Left ventricle myocardium inferior (tissue), 1 donor: ENCODE measurements at regions not wholly inside any gene's neighbourhood (a gene's known extent, or its start where the extent isn't known, plus 50 kb on each side); places are given as distances from the start of the nearest gene placed in this dataset.

Experiments
- DNase-seq: peaks from one replicate; pipeline ENCODE4 v3.0.0-alpha.2; 2020
- H3K27ac ChIP-seq: fragments of 200-600 bp; replicated peaks from 2 replicates; pipeline ENCODE4 v1.8.0; 2021
- H3K27me3 ChIP-seq: fragments of 200-600 bp; 2 replicates; pipeline ENCODE4 v1.8.0; 2021; ENCODE audit warnings: low read depth
- H3K36me3 ChIP-seq: fragments of 200-600 bp; 2 replicates; pipeline ENCODE4 v1.8.0; 2021
- H3K4me1 ChIP-seq: fragments of 200-600 bp; 2 replicates; pipeline ENCODE4 v1.8.0; 2021
- H3K4me3 ChIP-seq: fragments of 200-600 bp; 2 replicates; pipeline ENCODE4 v1.8.0; 2021; ENCODE audit warnings: mild to moderate bottlenecking, moderate library complexity
- H3K9me3 ChIP-seq: fragments of 200-600 bp; replicated peaks from 2 replicates; pipeline ENCODE4 v1.8.0; 2021
- intact Hi-C: fragments of 100-400 bp; cut with micrococcal nuclease; formaldehyde crosslinking; loops from one replicate; pipeline ENCODE4 v1.11.0; 2022
- TF ChIP-seq, protein P1 (sequence below): fragments of 200-600 bp; IDR thresholded peaks from 2 replicates; pipeline ENCODE4 v1.8.0; 2021; ENCODE audit warnings: antibody characterized with exemption, mild to moderate bottlenecking, borderline replicate concordance
- donor health status: DM: no; HTN: yes; CAD: no; lungs with severe emphysema.

DNA sequence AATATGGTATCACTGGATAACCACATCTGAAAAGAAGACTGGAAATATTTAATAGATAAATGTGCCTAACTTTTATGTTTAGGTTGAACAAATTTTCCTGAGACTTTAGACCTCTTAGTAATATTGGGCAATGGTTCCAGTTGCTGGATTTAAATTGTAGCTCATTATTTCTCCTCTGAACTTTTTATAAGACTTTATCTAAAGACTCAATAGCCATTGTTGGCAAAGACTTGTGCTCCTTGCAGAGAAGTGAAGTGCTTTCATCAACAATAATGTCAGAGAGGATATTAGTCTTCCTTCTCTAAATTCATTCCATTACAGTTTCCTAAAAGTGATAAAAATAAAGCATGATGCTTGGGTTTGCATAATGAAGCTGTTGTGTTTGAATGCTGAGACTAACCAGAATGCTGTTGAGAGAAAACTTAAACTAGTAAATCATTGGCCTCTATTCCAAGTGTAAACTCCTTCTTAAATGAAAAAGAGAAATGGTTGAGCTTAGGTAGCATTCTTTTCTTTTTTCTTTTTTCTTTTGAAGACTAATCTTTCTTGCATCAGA is 200.2 kb downstream of the TMTC3 start:
- no peaks in the 10 kb centered on the region for H3K27me3 ChIP-seq

GRCh38 chr12:88351146-88351545 is 209.0 kb downstream of the TMTC3 start:
- TF ChIP-seq, protein P1, sequence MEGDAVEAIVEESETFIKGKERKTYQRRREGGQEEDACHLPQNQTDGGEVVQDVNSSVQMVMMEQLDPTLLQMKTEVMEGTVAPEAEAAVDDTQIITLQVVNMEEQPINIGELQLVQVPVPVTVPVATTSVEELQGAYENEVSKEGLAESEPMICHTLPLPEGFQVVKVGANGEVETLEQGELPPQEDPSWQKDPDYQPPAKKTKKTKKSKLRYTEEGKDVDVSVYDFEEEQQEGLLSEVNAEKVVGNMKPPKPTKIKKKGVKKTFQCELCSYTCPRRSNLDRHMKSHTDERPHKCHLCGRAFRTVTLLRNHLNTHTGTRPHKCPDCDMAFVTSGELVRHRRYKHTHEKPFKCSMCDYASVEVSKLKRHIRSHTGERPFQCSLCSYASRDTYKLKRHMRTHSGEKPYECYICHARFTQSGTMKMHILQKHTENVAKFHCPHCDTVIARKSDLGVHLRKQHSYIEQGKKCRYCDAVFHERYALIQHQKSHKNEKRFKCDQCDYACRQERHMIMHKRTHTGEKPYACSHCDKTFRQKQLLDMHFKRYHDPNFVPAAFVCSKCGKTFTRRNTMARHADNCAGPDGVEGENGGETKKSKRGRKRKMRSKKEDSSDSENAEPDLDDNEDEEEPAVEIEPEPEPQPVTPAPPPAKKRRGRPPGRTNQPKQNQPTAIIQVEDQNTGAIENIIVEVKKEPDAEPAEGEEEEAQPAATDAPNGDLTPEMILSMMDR: no peak
- no peaks in the 10 kb centered on the region for H3K4me1 ChIP-seq
- intact Hi-C loops: no loop called here
- H3K4me3 ChIP-seq: no peak overlapping the region
- H3K36me3 ChIP-seq: no peaks in the 10 kb centered on the region
- no peaks in the 10 kb centered on the region for H3K27me3 ChIP-seq
- no peak overlapping the region for H3K27ac ChIP-seq
- no peak for DNase-seq
- peaks cover 7% of the 10 kb centered on the region for H3K9me3 ChIP-seq

More for the DNA sequence above, 200.2 kb downstream of the TMTC3 start:
- TF ChIP-seq, protein P1: no peak
- Histone ChIP-seq H3K27ac (no peak overlapping the region), H3K36me3 (no peaks in the 10 kb centered on the region), H3K9me3 (no peaks in the 10 kb centered on the region), H3K4me3 (no peak overlapping the region), H3K4me1 (no peaks in the 10 kb centered on the region)
- no peak for DNase-seq
- intact Hi-C loops: no loop called here

GRCh38 chr12:88354691-88355090 is 212.6 kb downstream of the TMTC3 start:
- Histone ChIP-seq H3K4me1 (no peaks in the 10 kb centered on the region), H3K9me3 (peaks cover 8% of the 10 kb centered on the region), H3K4me3 (no peak overlapping the region), H3K27me3 (no peaks in the 10 kb centered on the region), H3K36me3 (no peaks in the 10 kb centered on the region), H3K27ac (no peak overlapping the region)
- intact Hi-C loops: no loop called here
- TF ChIP-seq, protein P1: no peak
- DNase-seq: no peak

DNA sequence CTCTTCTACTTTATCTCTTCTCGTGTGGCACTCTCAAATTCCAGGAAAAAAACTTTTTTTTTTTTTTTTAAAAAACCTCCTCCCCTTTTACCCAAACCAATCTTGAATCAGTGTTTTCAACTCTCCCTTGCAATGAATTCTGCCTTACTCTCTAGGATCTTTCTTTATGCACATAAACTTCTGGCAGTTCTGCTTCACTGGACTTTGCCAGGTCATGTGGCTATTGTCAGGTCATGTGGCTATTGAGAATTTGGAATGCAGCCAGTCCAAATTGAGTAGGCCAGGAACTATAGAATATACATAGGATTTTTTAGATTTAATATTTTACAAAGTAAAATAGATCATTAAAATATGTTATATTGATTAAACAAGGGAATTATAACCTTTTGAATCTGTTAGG is 218.2 kb downstream of the TMTC3 start:
- TF ChIP-seq, protein P1: no peak
- no peaks in the 10 kb centered on the region for H3K36me3 ChIP-seq
- no peak for DNase-seq
- no peak overlapping the region for H3K27ac ChIP-seq
- H3K27me3 ChIP-seq: no peaks in the 10 kb centered on the region
- H3K4me3 ChIP-seq: no peak overlapping the region
- peaks cover 15% of the 10 kb centered on the region for H3K9me3 ChIP-seq
- H3K4me1 ChIP-seq: no peaks in the 10 kb centered on the region
- intact Hi-C loops: no loop called here

DNA sequence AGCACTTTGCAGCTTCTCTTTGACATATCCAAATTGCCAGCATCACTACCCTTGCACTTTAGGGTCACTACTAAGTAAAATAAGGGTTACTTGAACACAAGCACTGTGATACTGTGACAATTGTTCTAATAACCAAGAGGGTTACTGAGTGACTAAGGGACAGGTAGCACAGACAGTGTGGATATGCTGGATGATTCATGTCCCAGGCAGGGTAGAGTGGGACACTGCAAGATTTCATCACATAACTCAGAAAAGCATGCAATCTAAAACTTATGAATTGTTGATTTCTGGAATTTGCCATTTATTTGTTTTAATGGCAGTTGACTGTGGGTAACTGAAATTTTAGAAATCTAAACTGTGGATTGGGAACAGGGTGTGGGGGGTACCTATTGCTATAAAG is 218.8 kb downstream of the KITLG start:
- Histone ChIP-seq H3K27me3 (no peaks in the 10 kb centered on the region), H3K4me3 (no peak overlapping the region), H3K9me3 (peaks cover 15% of the 10 kb centered on the region), H3K27ac (no peak overlapping the region), H3K4me1 (no peaks in the 10 kb centered on the region), H3K36me3 (no peaks in the 10 kb centered on the region)
- DNase-seq: no peak
- intact Hi-C loops: no loop called here
- TF ChIP-seq, protein P1: no peak
